ENCODE measurements at regions not wholly inside any gene's neighbourhood (a gene's known extent, or its start where the extent isn't known, plus 50 kb on each side); places are given as distances from the start of the nearest gene placed in this dataset.
A peak's percentile ranks its signal among the peaks of the same experiment; 100 is the strongest.
"Not testable (repeated sequence)": the region's sequence is repeated elsewhere in the genome, so short reads cannot be mapped to it uniquely, and the experiment has no call there.

- DNase-seq (ENCODE audit: low read depth in 1 of 2, low spot score in 2 of 2); H3K36me3 ChIP-seq; H3K27me3 ChIP-seq (replicated peaks); H3K27ac ChIP-seq; H3K4me1 ChIP-seq (replicated peaks); H3K9me3 ChIP-seq (replicated peaks); H3K4me3 ChIP-seq: not testable (repeated sequence)
These were observed 1465.9 kb downstream of the SPATA31A7 start for GRCh38 chr9:62655705-62656104.

- H3K36me3 ChIP-seq: not testable (repeated sequence)
These were observed 1473.1 kb downstream of the SPATA31A7 start for GRCh38 chr9:62662733-62663507.

GRCh38 chr9:62663512-62663911, 1473.7 kb downstream of the SPATA31A7 start:
- not testable (repeated sequence) for H3K4me3 ChIP-seq; H3K27me3 ChIP-seq (replicated peaks); H3K36me3 ChIP-seq; H3K27ac ChIP-seq; H3K9me3 ChIP-seq (replicated peaks); DNase-seq (ENCODE audit: low read depth in 1 of 2, low spot score in 2 of 2); H3K4me1 ChIP-seq (replicated peaks)

More at GRCh38 chr9:62662733-62663507, 1473.1 kb downstream of the SPATA31A7 start:
- not testable (repeated sequence) for H3K9me3 ChIP-seq (replicated peaks); H3K27me3 ChIP-seq (replicated peaks); H3K4me3 ChIP-seq; DNase-seq (ENCODE audit: low read depth in 1 of 2, low spot score in 2 of 2); H3K27ac ChIP-seq; H3K4me1 ChIP-seq (replicated peaks)

GRCh38 chr9:62667137-62667824, 1477.4 kb downstream of the SPATA31A7 start:
- not testable (repeated sequence) for H3K36me3 ChIP-seq; H3K4me1 ChIP-seq (replicated peaks); H3K4me3 ChIP-seq; H3K27me3 ChIP-seq (replicated peaks); H3K27ac ChIP-seq; H3K9me3 ChIP-seq (replicated peaks)
- peak in 1 of 2 experiments; percentile 25 for DNase-seq (ENCODE audit: low read depth in 1 of 2, low spot score in 2 of 2)

GRCh38 chr9:62677016-62677415, 1487.2 kb downstream of the SPATA31A7 start:
- not testable (repeated sequence) for DNase-seq (ENCODE audit: low read depth in 1 of 2, low spot score in 2 of 2); H3K27ac ChIP-seq; H3K36me3 ChIP-seq; H3K4me1 ChIP-seq (replicated peaks); H3K4me3 ChIP-seq; H3K9me3 ChIP-seq (replicated peaks); H3K27me3 ChIP-seq (replicated peaks)

- not testable (repeated sequence) for H3K4me1 ChIP-seq (replicated peaks); H3K27ac ChIP-seq; H3K4me3 ChIP-seq; H3K9me3 ChIP-seq (replicated peaks); DNase-seq (ENCODE audit: low read depth in 1 of 2, low spot score in 2 of 2); H3K36me3 ChIP-seq; H3K27me3 ChIP-seq (replicated peaks)
These were observed 1488.5 kb downstream of the SPATA31A7 start for GRCh38 chr9:62678336-62678735.

- H3K9me3 ChIP-seq (replicated peaks); H3K4me3 ChIP-seq; H3K4me1 ChIP-seq (replicated peaks); H3K27ac ChIP-seq; H3K36me3 ChIP-seq; H3K27me3 ChIP-seq (replicated peaks); DNase-seq (ENCODE audit: low read depth in 1 of 2, low spot score in 2 of 2): not testable (repeated sequence)
These were observed 1489.2 kb downstream of the SPATA31A7 start for GRCh38 chr9:62679020-62679419.

- not testable (repeated sequence) for H3K4me3 ChIP-seq; H3K4me1 ChIP-seq (replicated peaks); H3K9me3 ChIP-seq (replicated peaks); H3K27ac ChIP-seq; H3K27me3 ChIP-seq (replicated peaks); H3K36me3 ChIP-seq; DNase-seq (ENCODE audit: low read depth in 1 of 2, low spot score in 2 of 2)
These were observed 1495.2 kb downstream of the SPATA31A7 start for GRCh38 chr9:62684833-62685647.

- not testable (repeated sequence) for H3K9me3 ChIP-seq (replicated peaks); H3K36me3 ChIP-seq; H3K27me3 ChIP-seq (replicated peaks); H3K4me3 ChIP-seq; H3K27ac ChIP-seq; H3K4me1 ChIP-seq (replicated peaks); DNase-seq (ENCODE audit: low read depth in 1 of 2, low spot score in 2 of 2)
These were observed 1496.5 kb downstream of the SPATA31A7 start for GRCh38 chr9:62686313-62686712.

GRCh38 chr9:62693019-62693418, 1503.2 kb downstream of the SPATA31A7 start:
- not testable (repeated sequence) for H3K4me1 ChIP-seq (replicated peaks); DNase-seq (ENCODE audit: low read depth in 1 of 2, low spot score in 2 of 2); H3K9me3 ChIP-seq (replicated peaks); H3K27me3 ChIP-seq (replicated peaks); H3K4me3 ChIP-seq; H3K36me3 ChIP-seq; H3K27ac ChIP-seq

- H3K27ac ChIP-seq; H3K36me3 ChIP-seq; H3K9me3 ChIP-seq (replicated peaks); H3K4me3 ChIP-seq; H3K4me1 ChIP-seq (replicated peaks); DNase-seq (ENCODE audit: low read depth in 1 of 2, low spot score in 2 of 2); H3K27me3 ChIP-seq (replicated peaks): not testable (repeated sequence)
These were observed 1521.5 kb downstream of the SPATA31A7 start for GRCh38 chr9:62711317-62711716.

GRCh38 chr9:62725580-62725979, 1535.7 kb downstream of the SPATA31A7 start:
- H3K4me3 ChIP-seq; H3K36me3 ChIP-seq; H3K27me3 ChIP-seq (replicated peaks); H3K9me3 ChIP-seq (replicated peaks); DNase-seq (ENCODE audit: low read depth in 1 of 2, low spot score in 2 of 2); H3K4me1 ChIP-seq (replicated peaks); H3K27ac ChIP-seq: not testable (repeated sequence)

- H3K4me1 ChIP-seq (replicated peaks); H3K4me3 ChIP-seq; H3K27ac ChIP-seq; DNase-seq (ENCODE audit: low read depth in 1 of 2, low spot score in 2 of 2); H3K36me3 ChIP-seq; H3K9me3 ChIP-seq (replicated peaks); H3K27me3 ChIP-seq (replicated peaks): not testable (repeated sequence)
These were observed 1540.6 kb downstream of the SPATA31A7 start for GRCh38 chr9:62730229-62731000.

Measured in SJSA1 (cell line).